OCI-LY3 (cell line): ENCODE measurements at regions not wholly inside any gene's neighbourhood (a gene's known extent, or its start where the extent isn't known, plus 50 kb on each side); places are given as distances from the start of the nearest gene placed in this dataset.

Experiments used
- H2AFZ ChIP-seq: fragments of 200-600, 300-600 bp; shearing (Covaris generic); 2 replicates; pipeline ENCODE4 v1.6.0; 2014; ENCODE audit warnings: antibody characterized with exemption, low read depth, low read length
- H3K27ac ChIP-seq: fragments of 200-600, 300-600 bp; sonication (generic); 2 replicates; pipeline ENCODE4 v1.5.1; 2014; ENCODE audit warnings: mild to moderate bottlenecking, low read length, moderate library complexity, mixed read lengths
- H3K27me3 ChIP-seq: fragments of 200-600, 300-600 bp; sonication (generic); 2 replicates; pipeline ENCODE4 v1.6.1; 2014; ENCODE audit warnings: low read depth, low read length, mixed read lengths
- H3K36me3 ChIP-seq: fragments of 200-600, 300-600 bp; sonication (generic); replicated peaks from 2 replicates; pipeline ENCODE3; 2014; ENCODE audit warnings: low read depth, low read length, mixed read lengths
- H3K4me1 ChIP-seq: fragments of 300-600, 200-600 bp; sonication (generic); 2 replicates; pipeline ENCODE4 v1.6.1; 2014; ENCODE audit warnings: low read length, mixed read lengths
- H3K4me2 ChIP-seq: fragments of 200-600, 300-600 bp; sonication (generic); 2 replicates; pipeline ENCODE4 v1.6.1; 2014; ENCODE audit warnings: low read length, mixed read lengths
- H3K4me3 ChIP-seq: fragments of 300-600, 200-600 bp; sonication (generic); 2 replicates; pipeline ENCODE4 v1.5.1; 2014; ENCODE audit warnings: antibody characterized with exemption, mild to moderate bottlenecking, low read length, moderate library complexity
- H3K79me2 ChIP-seq: fragments of 300-600, 200-600 bp; shearing (Covaris generic); 2 replicates; pipeline ENCODE4 v1.6.1; 2014; ENCODE audit warnings: mild to moderate bottlenecking, low read length, mixed read lengths
- H3K9ac ChIP-seq: fragments of 300-600, 200-600 bp; shearing (Covaris generic); 2 replicates; pipeline ENCODE4 v1.6.0; 2014; ENCODE audit warnings: mild to moderate bottlenecking, low read length, moderate library complexity
- H3K9me3 ChIP-seq: fragments of 200-600, 300-600 bp; shearing (Covaris generic); 2 replicates; pipeline ENCODE4 v1.6.1; 2014; ENCODE audit warnings: low read length, mixed read lengths; ENCODE audit not compliant: insufficient read depth
- H4K20me1 ChIP-seq: fragments of 200-600, 300-600 bp; sonication (generic); 2 replicates; pipeline ENCODE4 v1.6.1; 2016; ENCODE audit warnings: low read length, mixed read lengths; ENCODE audit not compliant: insufficient read depth
- CTCF ChIP-seq: fragments of 200-600, 300-600 bp; sonication (generic); IDR thresholded peaks from 2 replicates; pipeline ENCODE4 v1.5.1; 2014; ENCODE audit warnings: antibody characterized with exemption, low read length, low read depth
- EZH2phosphoT487 ChIP-seq: fragments of 200-600 bp; shearing (Covaris generic); IDR thresholded peaks from 2 replicates; pipeline ENCODE4 v1.6.1; 2018; ENCODE audit warnings: antibody characterized with exemption, mixed run types, low read depth

GRCh38 chr12:25825446-25825845 lies 133.0 kb upstream of the RASSF8 start:
- peak overlapping the region; percentile 96 for H2AFZ ChIP-seq
- H3K27me3 ChIP-seq, result 0 out of 2 replicates have a peak, but pooled peaks cover 3% of the 10 kb centered on the region
- H3K9ac ChIP-seq, result peak overlapping the region; percentile 32
- H3K9me3 ChIP-seq, result no peaks in the 10 kb centered on the region
- no peak overlapping the region for H3K27ac ChIP-seq
- no peaks in the 10 kb centered on the region for H3K36me3 ChIP-seq
- no peaks in the 10 kb centered on the region for H4K20me1 ChIP-seq
- peaks cover 14% of the 10 kb centered on the region for H3K4me1 ChIP-seq
- peak overlapping the region; percentile 49 for H3K4me2 ChIP-seq
- TF ChIP-seq EZH2phosphoT487 (no peak), CTCF (peak; percentile 63)
- H3K4me3 ChIP-seq, result peak overlapping the region; percentile 45
- no peaks in the 10 kb centered on the region for H3K79me2 ChIP-seq

GRCh38 chr12:25827141-25827540 lies 131.3 kb upstream of the RASSF8 start:
- H3K36me3 ChIP-seq, result no peaks in the 10 kb centered on the region
- TF ChIP-seq EZH2phosphoT487 (no peak), CTCF (no peak)
- H3K27ac ChIP-seq, result no peak overlapping the region
- no peaks in the 10 kb centered on the region for H3K79me2 ChIP-seq
- H3K27me3 ChIP-seq, result 0 out of 2 replicates have a peak, but pooled peaks cover 3% of the 10 kb centered on the region
- no peak overlapping the region for H3K4me3 ChIP-seq
- no peak overlapping the region for H2AFZ ChIP-seq
- no peak overlapping the region for H3K9ac ChIP-seq
- H4K20me1 ChIP-seq, result no peaks in the 10 kb centered on the region
- H3K4me1 ChIP-seq, result peaks cover 6% of the 10 kb centered on the region
- H3K4me2 ChIP-seq, result no peak overlapping the region
- no peaks in the 10 kb centered on the region for H3K9me3 ChIP-seq

GRCh38 chr12:25827747-25828146 lies 130.7 kb upstream of the RASSF8 start:
- TF ChIP-seq CTCF (no peak), EZH2phosphoT487 (no peak)
- H3K79me2 ChIP-seq, result no peaks in the 10 kb centered on the region
- no peaks in the 10 kb centered on the region for H4K20me1 ChIP-seq
- 0 out of 2 replicates have a peak, but pooled peaks cover 3% of the 10 kb centered on the region for H3K27me3 ChIP-seq
- no peak overlapping the region for H3K4me3 ChIP-seq
- H3K4me1 ChIP-seq, result peaks cover 6% of the 10 kb centered on the region
- H2AFZ ChIP-seq, result no peak overlapping the region
- no peak overlapping the region for H3K4me2 ChIP-seq
- no peak overlapping the region for H3K9ac ChIP-seq
- no peak overlapping the region for H3K27ac ChIP-seq
- no peaks in the 10 kb centered on the region for H3K36me3 ChIP-seq
- H3K9me3 ChIP-seq, result no peaks in the 10 kb centered on the region

GRCh38 chr12:25828188-25828587 lies 130.3 kb upstream of the RASSF8 start:
- Histone ChIP-seq H3K4me3 (no peak overlapping the region), H3K36me3 (no peaks in the 10 kb centered on the region), H3K4me1 (peaks cover 6% of the 10 kb centered on the region), H3K27me3 (0 out of 2 replicates have a peak, but pooled peaks cover 3% of the 10 kb centered on the region), H3K27ac (no peak overlapping the region), H3K79me2 (no peaks in the 10 kb centered on the region), H3K4me2 (no peak overlapping the region), H3K9me3 (no peaks in the 10 kb centered on the region), H2AFZ (no peak overlapping the region), H3K9ac (no peak overlapping the region), H4K20me1 (no peaks in the 10 kb centered on the region)
- no peak for TF ChIP-seq CTCF
- no peak for TF ChIP-seq EZH2phosphoT487
